ENCODE measurements at regions not wholly inside any gene's neighbourhood (a gene's known extent, or its start where the extent isn't known, plus 50 kb on each side); places are given as distances from the start of the nearest gene placed in this dataset.

GRCh38 chrX:107547621-107548020 lies 80.7 kb upstream of the PRPS1 start:
- no peak overlapping the region for H2AFZ ChIP-seq (ENCODE audit: low read depth)
- no peaks in the 10 kb centered on the region for H3K79me2 ChIP-seq (ENCODE audit: insufficient read depth, low read depth)
- no peaks in the 10 kb centered on the region for H3K27me3 ChIP-seq (ENCODE audit: insufficient read depth, low read depth)
- H3K4me3 ChIP-seq (IDR thresholded peaks at IDR 0.05; ENCODE audit: insufficient read depth, low read depth, low read length) = no peak overlapping the region
- no peak for TF ChIP-seq CTCF (conservative IDR thresholded peaks at IDR 0.05; ENCODE audit: low read depth, low read length)
- no peaks in the 10 kb centered on the region for H3K36me3 ChIP-seq (ENCODE audit: insufficient read depth)
- H4K20me1 ChIP-seq (ENCODE audit: insufficient read depth) = no peaks in the 10 kb centered on the region
- no peaks in the 10 kb centered on the region for H3K4me1 ChIP-seq (ENCODE audit: low read depth, poor library complexity, severe bottlenecking)
- no peak overlapping the region for H3K27ac ChIP-seq
- no peak overlapping the region for H3K4me2 ChIP-seq
- no peak overlapping the region for H3K9ac ChIP-seq

GRCh38 chrX:107548775-107549174 lies 79.5 kb upstream of the PRPS1 start:
- H3K36me3 ChIP-seq (ENCODE audit: insufficient read depth) = no peaks in the 10 kb centered on the region
- no peaks in the 10 kb centered on the region for H4K20me1 ChIP-seq (ENCODE audit: insufficient read depth)
- no peak overlapping the region for H3K4me2 ChIP-seq
- H3K9ac ChIP-seq = no peak overlapping the region
- no peaks in the 10 kb centered on the region for H3K79me2 ChIP-seq (ENCODE audit: insufficient read depth, low read depth)
- no peak overlapping the region for H2AFZ ChIP-seq (ENCODE audit: low read depth)
- H3K27ac ChIP-seq = no peak overlapping the region
- TF ChIP-seq CTCF (conservative IDR thresholded peaks at IDR 0.05; ENCODE audit: low read depth, low read length) = no peak
- no peaks in the 10 kb centered on the region for H3K4me1 ChIP-seq (ENCODE audit: low read depth, poor library complexity, severe bottlenecking)
- no peak overlapping the region for H3K4me3 ChIP-seq (IDR thresholded peaks at IDR 0.05; ENCODE audit: insufficient read depth, low read depth, low read length)
- no peaks in the 10 kb centered on the region for H3K27me3 ChIP-seq (ENCODE audit: insufficient read depth, low read depth)

- no peak overlapping the region for H3K4me3 ChIP-seq (IDR thresholded peaks at IDR 0.05; ENCODE audit: insufficient read depth, low read depth, low read length)
- H3K4me1 ChIP-seq (ENCODE audit: low read depth, poor library complexity, severe bottlenecking) = no peaks in the 10 kb centered on the region
- no peak for TF ChIP-seq CTCF (conservative IDR thresholded peaks at IDR 0.05; ENCODE audit: low read depth, low read length)
- no peak overlapping the region for H3K9ac ChIP-seq
- H3K27me3 ChIP-seq (ENCODE audit: insufficient read depth, low read depth) = no peaks in the 10 kb centered on the region
- H3K4me2 ChIP-seq = no peak overlapping the region
- H4K20me1 ChIP-seq (ENCODE audit: insufficient read depth) = no peaks in the 10 kb centered on the region
- no peaks in the 10 kb centered on the region for H3K79me2 ChIP-seq (ENCODE audit: insufficient read depth, low read depth)
- H2AFZ ChIP-seq (ENCODE audit: low read depth) = no peak overlapping the region
- no peak overlapping the region for H3K27ac ChIP-seq
- no peaks in the 10 kb centered on the region for H3K36me3 ChIP-seq (ENCODE audit: insufficient read depth)
Measured at GRCh38 chrX:107549504-107549903, 78.8 kb upstream of the PRPS1 start.

GRCh38 chrX:107551546-107551945 lies 76.8 kb upstream of the PRPS1 start:
- Histone ChIP-seq H3K79me2 (ENCODE audit: insufficient read depth, low read depth) (no peaks in the 10 kb centered on the region), H4K20me1 (ENCODE audit: insufficient read depth) (no peaks in the 10 kb centered on the region), H3K4me1 (ENCODE audit: low read depth, poor library complexity, severe bottlenecking) (no peaks in the 10 kb centered on the region), H3K36me3 (ENCODE audit: insufficient read depth) (no peaks in the 10 kb centered on the region), H3K4me2 (no peak overlapping the region), H3K27me3 (ENCODE audit: insufficient read depth, low read depth) (no peaks in the 10 kb centered on the region), H3K27ac (no peak overlapping the region), H3K4me3 (IDR thresholded peaks at IDR 0.05; ENCODE audit: insufficient read depth, low read depth, low read length) (no peak overlapping the region), H3K9ac (no peak overlapping the region), H2AFZ (ENCODE audit: low read depth) (no peak overlapping the region)
- TF ChIP-seq CTCF (conservative IDR thresholded peaks at IDR 0.05; ENCODE audit: low read depth, low read length) = no peak

- Histone ChIP-seq H3K79me2 (ENCODE audit: insufficient read depth, low read depth) (no peaks in the 10 kb centered on the region), H2AFZ (ENCODE audit: low read depth) (no peak overlapping the region), H3K36me3 (ENCODE audit: insufficient read depth) (no peaks in the 10 kb centered on the region), H3K4me1 (ENCODE audit: low read depth, poor library complexity, severe bottlenecking) (no peaks in the 10 kb centered on the region), H3K4me2 (no peak overlapping the region), H3K27ac (no peak overlapping the region), H3K27me3 (ENCODE audit: insufficient read depth, low read depth) (no peaks in the 10 kb centered on the region), H4K20me1 (ENCODE audit: insufficient read depth) (no peaks in the 10 kb centered on the region), H3K4me3 (IDR thresholded peaks at IDR 0.05; ENCODE audit: insufficient read depth, low read depth, low read length) (no peak overlapping the region), H3K9ac (no peak overlapping the region)
- TF ChIP-seq CTCF (conservative IDR thresholded peaks at IDR 0.05; ENCODE audit: low read depth, low read length) = no peak
Measured at GRCh38 chrX:107552930-107553329, 75.4 kb upstream of the PRPS1 start.
